Cardiac muscle cell (in vitro differentiated cells and primary cell): ENCODE measurements at regions not wholly inside any gene's neighbourhood (a gene's known extent, or its start where the extent isn't known, plus 50 kb on each side); places are given as distances from the start of the nearest gene placed in this dataset.

ENCODE experiments used
- DNase-seq, 2 donors: peaks; one replicate each; pipeline versions ENCODE4 v3.0.0 to v3.0.0-alpha.2; 2010 to 2017; ENCODE audit warnings: low read depth in 1 of 2, low spot score in 1 of 2
- H3K27ac ChIP-seq: fragments of 200-600 bp; sonication (generic); 2 replicates; pipeline ENCODE4 v1.5.1; 2016
- H3K27me3 ChIP-seq: fragments of 200-600 bp; sonication (generic); 2 replicates; pipeline ENCODE4 v1.6.0; 2016; ENCODE audit warnings: control low read depth
- H3K36me3 ChIP-seq: fragments of 200-600 bp; sonication (generic); 2 replicates; pipeline ENCODE4 v1.5.1; 2016; ENCODE audit warnings: control low read depth
- H3K4me1 ChIP-seq: fragments of 200-600 bp; sonication (generic); 2 replicates; pipeline ENCODE4 v1.8.1; 2017; ENCODE audit warnings: low read depth, mild to moderate bottlenecking, mixed run types
- H3K4me3 ChIP-seq: fragments of 200-600 bp; sonication (generic); 2 replicates; pipeline ENCODE4 v1.5.1; 2016; ENCODE audit warnings: mild to moderate bottlenecking
- H3K9me3 ChIP-seq: fragments of 200-600 bp; sonication (generic); 2 replicates; pipeline ENCODE4 v1.5.1; 2017; ENCODE audit warnings: low read depth, mild to moderate bottlenecking, control low read depth
- TF ChIP-seq, protein P1 (sequence below): IDR thresholded peaks from 2 replicates; pipeline ENCODE4 v1.5.1; 2012; ENCODE audit warnings: low read depth, mild to moderate bottlenecking, low read length

GRCh38 chr2:208653383-208653782, 246.8 kb downstream of the PTH2R start:
- Histone ChIP-seq H3K4me3 (no peak overlapping the region), H3K27me3 (no peaks in the 10 kb centered on the region), H3K4me1 (no peaks in the 10 kb centered on the region), H3K27ac (no peak overlapping the region), H3K9me3 (no peaks in the 10 kb centered on the region), H3K36me3 (no peaks in the 10 kb centered on the region)
- TF ChIP-seq, protein P1, sequence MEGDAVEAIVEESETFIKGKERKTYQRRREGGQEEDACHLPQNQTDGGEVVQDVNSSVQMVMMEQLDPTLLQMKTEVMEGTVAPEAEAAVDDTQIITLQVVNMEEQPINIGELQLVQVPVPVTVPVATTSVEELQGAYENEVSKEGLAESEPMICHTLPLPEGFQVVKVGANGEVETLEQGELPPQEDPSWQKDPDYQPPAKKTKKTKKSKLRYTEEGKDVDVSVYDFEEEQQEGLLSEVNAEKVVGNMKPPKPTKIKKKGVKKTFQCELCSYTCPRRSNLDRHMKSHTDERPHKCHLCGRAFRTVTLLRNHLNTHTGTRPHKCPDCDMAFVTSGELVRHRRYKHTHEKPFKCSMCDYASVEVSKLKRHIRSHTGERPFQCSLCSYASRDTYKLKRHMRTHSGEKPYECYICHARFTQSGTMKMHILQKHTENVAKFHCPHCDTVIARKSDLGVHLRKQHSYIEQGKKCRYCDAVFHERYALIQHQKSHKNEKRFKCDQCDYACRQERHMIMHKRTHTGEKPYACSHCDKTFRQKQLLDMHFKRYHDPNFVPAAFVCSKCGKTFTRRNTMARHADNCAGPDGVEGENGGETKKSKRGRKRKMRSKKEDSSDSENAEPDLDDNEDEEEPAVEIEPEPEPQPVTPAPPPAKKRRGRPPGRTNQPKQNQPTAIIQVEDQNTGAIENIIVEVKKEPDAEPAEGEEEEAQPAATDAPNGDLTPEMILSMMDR: no peak
- DNase-seq: no peak

GRCh38 chr2:208654056-208654455, 247.5 kb downstream of the PTH2R start:
- H3K27ac ChIP-seq: no peak overlapping the region
- H3K9me3 ChIP-seq: no peaks in the 10 kb centered on the region
- H3K4me1 ChIP-seq: no peaks in the 10 kb centered on the region
- TF ChIP-seq, protein P1: no peak
- no peaks in the 10 kb centered on the region for H3K36me3 ChIP-seq
- no peak overlapping the region for H3K4me3 ChIP-seq
- H3K27me3 ChIP-seq: no peaks in the 10 kb centered on the region
- no peak for DNase-seq

DNA sequence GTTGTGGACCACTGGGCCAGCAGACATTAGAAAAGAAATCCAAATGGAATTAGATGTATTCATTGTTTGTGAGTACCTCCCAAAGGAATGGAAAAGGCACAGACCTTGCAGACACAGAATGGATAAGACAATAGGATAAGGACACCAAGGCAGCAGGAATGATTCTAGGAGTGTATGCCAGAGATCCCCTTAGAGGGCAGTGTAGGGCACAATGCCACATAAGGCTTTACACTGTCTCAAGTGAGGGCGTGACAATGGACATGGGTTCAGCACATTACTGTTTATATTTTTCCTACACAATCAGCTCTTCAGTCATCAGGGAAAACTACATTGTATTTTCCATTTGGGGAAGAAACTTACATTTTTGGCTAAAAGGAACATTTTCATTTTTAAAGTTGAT, 250.9 kb downstream of the PTH2R start:
- Histone ChIP-seq H3K27ac (no peak overlapping the region), H3K36me3 (no peaks in the 10 kb centered on the region), H3K9me3 (no peaks in the 10 kb centered on the region), H3K27me3 (no peaks in the 10 kb centered on the region), H3K4me3 (no peak overlapping the region), H3K4me1 (no peaks in the 10 kb centered on the region)
- no peak for DNase-seq
- TF ChIP-seq, protein P1: no peak

DNA sequence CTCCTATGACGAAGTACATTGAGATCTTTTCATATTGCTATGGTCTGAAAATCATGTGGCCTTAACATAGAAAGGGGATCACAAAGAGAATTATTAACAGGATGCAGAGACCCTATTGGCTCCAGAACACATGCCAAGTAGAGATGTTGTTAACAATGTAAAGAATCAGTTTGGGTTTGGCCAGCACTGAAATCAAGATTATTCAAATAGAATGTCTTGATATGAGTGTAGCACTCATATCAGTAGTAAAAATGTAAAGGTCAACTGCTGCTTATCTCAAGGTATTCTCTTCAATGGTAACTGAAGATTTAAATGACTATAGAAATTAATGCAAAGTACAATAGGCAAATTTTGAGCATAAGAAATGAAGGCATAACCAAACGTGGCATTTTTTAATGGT, 262.8 kb downstream of the PTH2R start:
- H3K4me3 ChIP-seq: no peak overlapping the region
- no peaks in the 10 kb centered on the region for H3K9me3 ChIP-seq
- TF ChIP-seq, protein P1: no peak
- no peak for DNase-seq
- no peak overlapping the region for H3K27ac ChIP-seq
- H3K36me3 ChIP-seq: no peaks in the 10 kb centered on the region
- H3K27me3 ChIP-seq: no peaks in the 10 kb centered on the region
- no peaks in the 10 kb centered on the region for H3K4me1 ChIP-seq

GRCh38 chr2:208671284-208671683, 264.7 kb downstream of the PTH2R start:
- no peak for DNase-seq
- TF ChIP-seq, protein P1: no peak
- H3K4me1 ChIP-seq: no peaks in the 10 kb centered on the region
- H3K9me3 ChIP-seq: no peaks in the 10 kb centered on the region
- no peaks in the 10 kb centered on the region for H3K36me3 ChIP-seq
- no peak overlapping the region for H3K27ac ChIP-seq
- H3K27me3 ChIP-seq: no peaks in the 10 kb centered on the region
- no peak overlapping the region for H3K4me3 ChIP-seq
